ENCODE measurements at regions not wholly inside any gene's neighbourhood (a gene's known extent, or its start where the extent isn't known, plus 50 kb on each side); places are given as distances from the start of the nearest gene placed in this dataset.
"Not testable (repeated sequence)": the region's sequence is repeated elsewhere in the genome, so short reads cannot be mapped to it uniquely, and the experiment has no call there.

- DNase-seq (ENCODE audit: low spot score) = no peak
Measured at GRCh38 chr5:39544941-39545340, 120.2 kb upstream of the DAB2 start.

- no peak for DNase-seq (ENCODE audit: low spot score)
Measured at GRCh38 chr5:39543335-39543734, 118.6 kb upstream of the DAB2 start.

GRCh38 chr5:39542511-39543285 is 117.9 kb upstream of the DAB2 start:
- no peak for DNase-seq (ENCODE audit: low spot score)

- DNase-seq (ENCODE audit: low spot score) = no peak
Measured at GRCh38 chr5:39541920-39542319, 117.1 kb upstream of the DAB2 start.

GRCh38 chr5:39539470-39539869 is 114.7 kb upstream of the DAB2 start:
- no peak for DNase-seq (ENCODE audit: low spot score)

GRCh38 chr5:39534690-39535089 is 109.9 kb upstream of the DAB2 start:
- DNase-seq (ENCODE audit: low spot score) = no peak

GRCh38 chr5:39533749-39534148 is 109.0 kb upstream of the DAB2 start:
- no peak for DNase-seq (ENCODE audit: low spot score)

- no peak for DNase-seq (ENCODE audit: low spot score)
Measured at GRCh38 chr5:39532511-39532910, 107.7 kb upstream of the DAB2 start.

GRCh38 chr5:39531306-39531705 is 106.5 kb upstream of the DAB2 start:
- DNase-seq (ENCODE audit: low spot score) = no peak

- DNase-seq (ENCODE audit: low spot score) = no peak
Measured at GRCh38 chr5:39526914-39527477, 102.2 kb upstream of the DAB2 start.

- not testable (repeated sequence) for DNase-seq (ENCODE audit: low spot score)
Measured at GRCh38 chr5:39525781-39526180, 101.0 kb upstream of the DAB2 start.

- DNase-seq (ENCODE audit: low spot score) = no peak
Measured at GRCh38 chr5:39525271-39525670, 100.5 kb upstream of the DAB2 start.

- no peak for DNase-seq (ENCODE audit: low spot score)
Measured at GRCh38 chr5:39523821-39524220, 99.0 kb upstream of the DAB2 start.

- DNase-seq (ENCODE audit: low spot score) = no peak
Measured at GRCh38 chr5:39521940-39522590, 97.3 kb upstream of the DAB2 start.

GRCh38 chr5:39521098-39521860 is 96.5 kb upstream of the DAB2 start:
- DNase-seq (ENCODE audit: low spot score) = no peak

- DNase-seq (ENCODE audit: low spot score) = no peak
Measured at GRCh38 chr5:39520232-39520572, 95.4 kb upstream of the DAB2 start.

- DNase-seq (ENCODE audit: low spot score) = no peak
Measured at GRCh38 chr5:39519566-39520231, 94.9 kb upstream of the DAB2 start.

- DNase-seq (ENCODE audit: low spot score) = no peak
Measured at GRCh38 chr5:39519079-39519478, 94.3 kb upstream of the DAB2 start.

GRCh38 chr5:39518516-39518915 is 93.7 kb upstream of the DAB2 start:
- no peak for DNase-seq (ENCODE audit: low spot score)

- DNase-seq (ENCODE audit: low spot score) = no peak
Measured at GRCh38 chr5:39517800-39518199, 93.0 kb upstream of the DAB2 start.

- DNase-seq (ENCODE audit: low spot score) = no peak
Measured at GRCh38 chr5:39515881-39516280, 91.1 kb upstream of the DAB2 start.

GRCh38 chr5:39513236-39513635 is 88.5 kb upstream of the DAB2 start:
- DNase-seq (ENCODE audit: low spot score) = no peak

Data from ureter (tissue), 1 donor.